Keratinocyte (primary cell): ENCODE measurements at regions not wholly inside any gene's neighbourhood (a gene's known extent, or its start where the extent isn't known, plus 50 kb on each side); places are given as distances from the start of the nearest gene placed in this dataset.

ENCODE experiments used
- EZH2 ChIP-seq: IDR thresholded peaks from one replicate; pipeline ENCODE4 v1.6.1; 2012; ENCODE audit warnings: inconsistent platforms, mild to moderate bottlenecking, low read length, moderate library complexity
- TF ChIP-seq, protein P1 (sequence below), 3 experiments: IDR thresholded peaks in 1 of 3; conservative IDR thresholded peaks in 1 of 3; optimal IDR thresholded peaks in 1 of 3; 2 replicates in 2 of 3; 3 replicates in 1 of 3; pipeline versions ENCODE3 to v1.5.1; 2011; ENCODE audit warnings: low read length in 3 of 3, mild to moderate bottlenecking in 3 of 3, moderate library complexity in 2 of 3, control low read depth in 1 of 3, inconsistent platforms in 1 of 3; ENCODE audit not compliant: insufficient read depth in 2 of 3; ENCODE audit errors: extremely low read depth in 1 of 3

DNA sequence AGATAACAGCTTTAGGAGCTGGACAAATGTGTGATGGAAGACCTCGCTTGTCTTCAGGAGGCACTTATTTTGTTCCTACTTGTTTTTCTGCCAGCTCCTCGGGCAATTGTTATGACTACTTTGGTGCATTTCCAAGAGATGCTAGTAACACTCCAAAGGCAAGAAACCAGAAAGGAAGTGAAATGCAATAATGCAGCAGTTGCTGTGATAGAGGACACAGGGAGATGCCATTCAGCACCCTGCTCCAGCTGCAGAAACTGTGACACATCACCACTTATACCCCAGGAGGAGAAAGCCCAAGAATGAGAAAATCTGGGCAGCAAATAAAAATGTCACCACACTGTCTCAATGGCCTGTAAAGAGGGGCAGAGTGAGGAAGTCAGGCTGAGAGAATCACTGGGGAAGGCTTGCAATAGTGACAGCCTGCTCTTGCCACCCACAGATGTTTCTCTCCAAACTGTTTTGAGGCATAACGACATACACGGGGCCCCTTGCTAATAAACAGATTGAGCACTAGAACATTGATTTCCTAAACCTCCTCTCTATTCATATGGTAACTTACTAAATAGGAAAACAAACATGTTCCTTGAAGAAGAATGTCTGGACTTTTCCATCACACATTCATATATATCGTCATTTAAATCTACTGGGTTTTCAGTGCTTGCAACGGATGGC lies 195.5 kb upstream of the PRNP start:
- TF ChIP-seq, protein P1, sequence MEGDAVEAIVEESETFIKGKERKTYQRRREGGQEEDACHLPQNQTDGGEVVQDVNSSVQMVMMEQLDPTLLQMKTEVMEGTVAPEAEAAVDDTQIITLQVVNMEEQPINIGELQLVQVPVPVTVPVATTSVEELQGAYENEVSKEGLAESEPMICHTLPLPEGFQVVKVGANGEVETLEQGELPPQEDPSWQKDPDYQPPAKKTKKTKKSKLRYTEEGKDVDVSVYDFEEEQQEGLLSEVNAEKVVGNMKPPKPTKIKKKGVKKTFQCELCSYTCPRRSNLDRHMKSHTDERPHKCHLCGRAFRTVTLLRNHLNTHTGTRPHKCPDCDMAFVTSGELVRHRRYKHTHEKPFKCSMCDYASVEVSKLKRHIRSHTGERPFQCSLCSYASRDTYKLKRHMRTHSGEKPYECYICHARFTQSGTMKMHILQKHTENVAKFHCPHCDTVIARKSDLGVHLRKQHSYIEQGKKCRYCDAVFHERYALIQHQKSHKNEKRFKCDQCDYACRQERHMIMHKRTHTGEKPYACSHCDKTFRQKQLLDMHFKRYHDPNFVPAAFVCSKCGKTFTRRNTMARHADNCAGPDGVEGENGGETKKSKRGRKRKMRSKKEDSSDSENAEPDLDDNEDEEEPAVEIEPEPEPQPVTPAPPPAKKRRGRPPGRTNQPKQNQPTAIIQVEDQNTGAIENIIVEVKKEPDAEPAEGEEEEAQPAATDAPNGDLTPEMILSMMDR (optimal IDR thresholded peaks at IDR 0.05 in 1 of 3, IDR thresholded peaks at IDR 0.05 in 1 of 3, conservative IDR thresholded peaks at IDR 0.05 in 1 of 3; ENCODE audit: extremely low read depth in 1 of 3, insufficient read depth in 2 of 3, low read length in 3 of 3) = no peak
- TF ChIP-seq EZH2 = no peak
